ENCODE measurements at regions not wholly inside any gene's neighbourhood (a gene's known extent, or its start where the extent isn't known, plus 50 kb on each side); places are given as distances from the start of the nearest gene placed in this dataset.

GRCh38 chr4:115944146-115944905 is 830.9 kb upstream of the NDST4 start:
- Mint-ChIP-seq H3K4me1 (no peaks in the 10 kb centered on the region), H3K36me3 (ENCODE audit: insufficient read depth) (no peaks in the 10 kb centered on the region), H3K27me3 (no peaks in the 10 kb centered on the region), H3K27ac (ENCODE audit: low read depth) (no peak overlapping the region), H3K9me3 (no peaks in the 10 kb centered on the region), H3K4me3 (no peak overlapping the region)
- DNase-seq (ENCODE audit: low spot score in 2 of 2) (no peak), ATAC-seq (replicated peaks; ENCODE audit: extremely low read depth, poor library complexity, severe bottlenecking) (no peak)

- Mint-ChIP-seq H3K9me3 (peaks cover 5% of the 10 kb centered on the region), H3K27me3 (no peaks in the 10 kb centered on the region), H3K4me3 (no peak overlapping the region), H3K36me3 (ENCODE audit: insufficient read depth) (no peaks in the 10 kb centered on the region), H3K27ac (ENCODE audit: low read depth) (no peak overlapping the region), H3K4me1 (no peaks in the 10 kb centered on the region)
- no peak for ATAC-seq (replicated peaks; ENCODE audit: extremely low read depth, poor library complexity, severe bottlenecking)
- no peak for DNase-seq (ENCODE audit: low spot score in 2 of 2)
These were observed 825.5 kb upstream of the NDST4 start for GRCh38 chr4:115938764-115939443.

GRCh38 chr4:115929373-115929772 is 816.0 kb upstream of the NDST4 start:
- Mint-ChIP-seq H3K4me1 (no peaks in the 10 kb centered on the region), H3K36me3 (ENCODE audit: insufficient read depth) (no peaks in the 10 kb centered on the region), H3K4me3 (no peak overlapping the region), H3K27ac (ENCODE audit: low read depth) (no peak overlapping the region), H3K27me3 (no peaks in the 10 kb centered on the region), H3K9me3 (peaks cover 5% of the 10 kb centered on the region)
- DNase-seq (ENCODE audit: low spot score in 2 of 2) (no peak), ATAC-seq (replicated peaks; ENCODE audit: extremely low read depth, poor library complexity, severe bottlenecking) (no peak)

- H3K4me1 Mint-ChIP-seq, result no peaks in the 10 kb centered on the region
- DNase-seq (ENCODE audit: low spot score in 2 of 2), result no peak
- H3K27me3 Mint-ChIP-seq, result no peaks in the 10 kb centered on the region
- H3K27ac Mint-ChIP-seq (ENCODE audit: low read depth), result no peak overlapping the region
- H3K36me3 Mint-ChIP-seq (ENCODE audit: insufficient read depth), result no peaks in the 10 kb centered on the region
- no peak overlapping the region for H3K4me3 Mint-ChIP-seq
- peaks cover 5% of the 10 kb centered on the region for H3K9me3 Mint-ChIP-seq
- no peak for ATAC-seq (replicated peaks; ENCODE audit: extremely low read depth, poor library complexity, severe bottlenecking)
These were observed 814.0 kb upstream of the NDST4 start for GRCh38 chr4:115927382-115927781.

- Mint-ChIP-seq H3K4me3 (no peak overlapping the region), H3K27ac (ENCODE audit: low read depth) (no peak overlapping the region), H3K27me3 (no peaks in the 10 kb centered on the region), H3K9me3 (peaks cover 5% of the 10 kb centered on the region), H3K36me3 (ENCODE audit: insufficient read depth) (no peaks in the 10 kb centered on the region), H3K4me1 (no peaks in the 10 kb centered on the region)
- no peak for ATAC-seq (replicated peaks; ENCODE audit: extremely low read depth, poor library complexity, severe bottlenecking)
- DNase-seq (ENCODE audit: low spot score in 2 of 2), result no peak
These were observed 809.7 kb upstream of the NDST4 start for GRCh38 chr4:115923152-115923551.

GRCh38 chr4:115920637-115921036 is 807.2 kb upstream of the NDST4 start:
- H3K36me3 Mint-ChIP-seq (ENCODE audit: insufficient read depth), result peaks cover 2% of the 10 kb centered on the region
- H3K4me3 Mint-ChIP-seq, result no peak overlapping the region
- peaks cover 20% of the 10 kb centered on the region for H3K9me3 Mint-ChIP-seq
- H3K27ac Mint-ChIP-seq (ENCODE audit: low read depth), result no peak overlapping the region
- H3K27me3 Mint-ChIP-seq, result no peaks in the 10 kb centered on the region
- H3K4me1 Mint-ChIP-seq, result no peaks in the 10 kb centered on the region
- ATAC-seq (replicated peaks; ENCODE audit: extremely low read depth, poor library complexity, severe bottlenecking), result no peak
- DNase-seq (ENCODE audit: low spot score in 2 of 2), result no peak

- peaks cover 17% of the 10 kb centered on the region for H3K9me3 Mint-ChIP-seq
- H3K4me3 Mint-ChIP-seq, result no peak overlapping the region
- no peaks in the 10 kb centered on the region for H3K27me3 Mint-ChIP-seq
- no peaks in the 10 kb centered on the region for H3K4me1 Mint-ChIP-seq
- H3K36me3 Mint-ChIP-seq (ENCODE audit: insufficient read depth), result peaks cover 2% of the 10 kb centered on the region
- ATAC-seq (replicated peaks; ENCODE audit: extremely low read depth, poor library complexity, severe bottlenecking) (no peak), DNase-seq (ENCODE audit: low spot score in 2 of 2) (no peak)
- no peak overlapping the region for H3K27ac Mint-ChIP-seq (ENCODE audit: low read depth)
These were observed 804.7 kb upstream of the NDST4 start for GRCh38 chr4:115918149-115918548.

GRCh38 chr4:115906428-115906827 is 793.0 kb upstream of the NDST4 start:
- Mint-ChIP-seq H3K36me3 (ENCODE audit: insufficient read depth) (no peaks in the 10 kb centered on the region), H3K4me1 (no peaks in the 10 kb centered on the region), H3K4me3 (no peak overlapping the region), H3K9me3 (peaks cover 12% of the 10 kb centered on the region), H3K27ac (ENCODE audit: low read depth) (no peak overlapping the region), H3K27me3 (no peaks in the 10 kb centered on the region)
- DNase-seq (ENCODE audit: low spot score in 2 of 2) (no peak), ATAC-seq (replicated peaks; ENCODE audit: extremely low read depth, poor library complexity, severe bottlenecking) (no peak)

- H3K4me1 Mint-ChIP-seq, result no peaks in the 10 kb centered on the region
- DNase-seq (ENCODE audit: low spot score in 2 of 2) (no peak), ATAC-seq (replicated peaks; ENCODE audit: extremely low read depth, poor library complexity, severe bottlenecking) (no peak)
- no peaks in the 10 kb centered on the region for H3K27me3 Mint-ChIP-seq
- no peaks in the 10 kb centered on the region for H3K36me3 Mint-ChIP-seq (ENCODE audit: insufficient read depth)
- H3K4me3 Mint-ChIP-seq, result no peak overlapping the region
- no peak overlapping the region for H3K27ac Mint-ChIP-seq (ENCODE audit: low read depth)
- no peaks in the 10 kb centered on the region for H3K9me3 Mint-ChIP-seq
These were observed 770.4 kb upstream of the NDST4 start for GRCh38 chr4:115883847-115884246.

GRCh38 chr4:115883231-115883630 is 769.8 kb upstream of the NDST4 start:
- Mint-ChIP-seq H3K4me1 (no peaks in the 10 kb centered on the region), H3K36me3 (ENCODE audit: insufficient read depth) (no peaks in the 10 kb centered on the region), H3K4me3 (no peak overlapping the region), H3K27ac (ENCODE audit: low read depth) (no peak overlapping the region), H3K27me3 (no peaks in the 10 kb centered on the region), H3K9me3 (no peaks in the 10 kb centered on the region)
- DNase-seq (ENCODE audit: low spot score in 2 of 2) (no peak), ATAC-seq (replicated peaks; ENCODE audit: extremely low read depth, poor library complexity, severe bottlenecking) (no peak)

GRCh38 chr4:115873048-115873447 is 759.6 kb upstream of the NDST4 start:
- Mint-ChIP-seq H3K9me3 (peaks cover 13% of the 10 kb centered on the region), H3K27me3 (no peaks in the 10 kb centered on the region), H3K4me3 (no peak overlapping the region), H3K36me3 (ENCODE audit: insufficient read depth) (no peaks in the 10 kb centered on the region), H3K27ac (ENCODE audit: low read depth) (no peak overlapping the region), H3K4me1 (no peaks in the 10 kb centered on the region)
- no peak for DNase-seq (ENCODE audit: low spot score in 2 of 2)
- ATAC-seq (replicated peaks; ENCODE audit: extremely low read depth, poor library complexity, severe bottlenecking), result no peak

- Mint-ChIP-seq H3K9me3 (peaks cover 13% of the 10 kb centered on the region), H3K27ac (ENCODE audit: low read depth) (no peak overlapping the region), H3K4me3 (no peak overlapping the region), H3K4me1 (no peaks in the 10 kb centered on the region), H3K36me3 (ENCODE audit: insufficient read depth) (no peaks in the 10 kb centered on the region), H3K27me3 (no peaks in the 10 kb centered on the region)
- DNase-seq (ENCODE audit: low spot score in 2 of 2), result no peak
- no peak for ATAC-seq (replicated peaks; ENCODE audit: extremely low read depth, poor library complexity, severe bottlenecking)
These were observed 758.2 kb upstream of the NDST4 start for GRCh38 chr4:115871596-115871995.

GRCh38 chr4:115866364-115866896 is 753.0 kb upstream of the NDST4 start:
- H3K27ac Mint-ChIP-seq (ENCODE audit: low read depth), result no peak overlapping the region
- ATAC-seq (replicated peaks; ENCODE audit: extremely low read depth, poor library complexity, severe bottlenecking), result no peak
- H3K36me3 Mint-ChIP-seq (ENCODE audit: insufficient read depth), result no peaks in the 10 kb centered on the region

More at GRCh38 chr4:115866364-115866896, 753.0 kb upstream of the NDST4 start:
- no peak for DNase-seq (ENCODE audit: low spot score in 2 of 2)
- Mint-ChIP-seq H3K27me3 (no peaks in the 10 kb centered on the region), H3K4me1 (no peaks in the 10 kb centered on the region), H3K4me3 (no peak overlapping the region), H3K9me3 (peaks cover 11% of the 10 kb centered on the region)
